DMS53 treated with DMSO at 0.1 percent for 48 hours (cell line): ENCODE measurements at regions not wholly inside any gene's neighbourhood (a gene's known extent, or its start where the extent isn't known, plus 50 kb on each side); places are given as distances from the start of the nearest gene placed in this dataset.
"Not testable (repeated sequence)": the region's sequence is repeated elsewhere in the genome, so short reads cannot be mapped to it uniquely, and the experiment has no call there.

Experiments
- DNase-seq: peaks from one replicate; lab custom pipeline; 2025; ENCODE audit not compliant: unreplicated experiment; lab: John Stamatoyannopoulos, UW

DNA sequence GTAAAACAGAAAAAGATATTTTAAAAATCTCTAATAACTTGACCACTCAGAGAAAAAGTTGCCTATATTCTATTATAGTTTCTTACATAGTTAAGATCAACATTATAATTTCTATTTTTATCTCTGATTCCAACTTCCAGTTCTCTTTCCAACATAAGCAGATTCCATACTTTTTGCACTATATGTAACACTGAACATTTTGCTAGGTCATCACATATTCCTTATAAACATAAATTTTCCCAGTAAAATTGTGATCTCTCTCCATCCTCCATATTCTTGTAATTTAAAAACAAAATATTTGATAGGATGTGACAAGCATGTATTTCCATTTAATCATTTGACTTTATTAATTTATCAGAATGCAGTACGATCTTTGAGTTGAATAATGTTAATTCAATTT lies 170.4 kb upstream of the THSD7A start:
- no peak for DNase-seq

DNA sequence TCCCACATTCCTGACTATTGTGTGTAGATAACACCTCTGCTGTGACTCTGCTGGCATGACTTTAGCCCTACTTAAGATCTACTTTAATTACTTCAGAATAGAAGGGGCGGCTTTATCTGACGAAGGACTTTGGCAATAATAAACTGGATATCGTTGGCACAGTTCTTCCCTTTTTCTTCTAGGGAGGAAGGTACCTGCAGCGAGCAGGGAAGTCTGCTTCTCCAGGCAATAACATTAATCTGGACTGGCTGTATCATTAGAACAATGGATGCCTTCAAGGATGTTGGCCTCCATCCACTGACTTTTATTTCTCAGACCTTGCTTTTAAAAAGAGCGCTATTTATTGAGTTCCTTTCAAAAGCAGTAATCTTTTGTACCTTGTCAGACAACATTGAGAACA lies 172.6 kb upstream of the THSD7A start:
- no peak for DNase-seq

DNA sequence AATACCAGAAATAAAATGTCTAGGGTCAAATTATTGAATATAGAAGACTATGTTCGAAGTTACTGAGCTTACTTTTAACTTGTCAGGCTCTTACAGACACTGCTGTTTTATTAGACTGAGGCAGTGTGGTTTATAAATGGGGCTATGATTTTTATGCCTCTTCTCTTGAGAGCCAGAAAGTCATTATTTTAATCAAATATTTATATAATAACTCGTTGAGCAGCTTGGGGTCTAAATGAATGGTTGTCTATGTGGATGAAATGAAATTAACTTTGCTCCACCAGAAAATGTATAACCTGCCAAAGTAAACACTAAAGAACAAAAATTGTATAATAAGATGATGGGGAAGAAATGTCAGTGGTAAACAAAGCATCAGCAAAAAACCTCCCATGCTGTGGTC lies 175.6 kb upstream of the THSD7A start:
- no peak for DNase-seq

DNA sequence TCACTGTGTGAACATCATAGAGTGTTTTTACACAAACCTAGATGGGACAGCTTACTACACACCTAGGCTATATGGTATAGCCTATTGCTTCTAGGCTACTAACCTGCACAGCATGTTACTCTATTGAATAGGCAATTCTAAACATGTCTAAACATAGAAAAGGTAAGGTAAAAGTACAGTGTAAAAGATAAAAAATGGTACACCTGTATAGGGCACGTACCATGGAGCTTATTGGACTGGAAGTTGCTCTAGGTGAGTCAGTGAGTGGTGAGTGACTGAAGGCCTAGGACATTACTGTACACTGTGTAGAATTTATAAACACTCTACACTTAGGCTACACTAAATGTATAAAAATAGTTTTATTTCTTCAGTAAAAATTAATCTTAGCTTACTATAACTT lies 182.0 kb upstream of the THSD7A start:
- no peak for DNase-seq

DNA sequence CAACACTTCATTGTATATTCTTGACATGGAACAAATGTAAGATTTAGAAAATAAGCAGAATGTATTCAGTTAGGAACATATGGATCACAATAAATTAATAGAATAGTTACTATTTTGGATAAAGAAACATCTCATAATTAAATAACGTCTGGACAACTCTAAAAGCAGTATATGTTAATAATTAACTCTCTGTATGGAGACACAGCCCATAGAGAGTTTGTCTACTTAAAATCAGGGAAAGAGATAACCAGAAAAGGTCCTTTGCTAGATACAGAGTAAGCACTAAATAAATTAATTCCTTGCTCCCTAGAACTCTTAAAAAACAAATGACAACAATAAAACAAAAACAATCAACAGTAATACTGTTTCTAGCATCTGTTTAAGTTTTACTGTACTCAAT lies 184.4 kb upstream of the THSD7A start:
- peak; percentile 23 for DNase-seq

DNA sequence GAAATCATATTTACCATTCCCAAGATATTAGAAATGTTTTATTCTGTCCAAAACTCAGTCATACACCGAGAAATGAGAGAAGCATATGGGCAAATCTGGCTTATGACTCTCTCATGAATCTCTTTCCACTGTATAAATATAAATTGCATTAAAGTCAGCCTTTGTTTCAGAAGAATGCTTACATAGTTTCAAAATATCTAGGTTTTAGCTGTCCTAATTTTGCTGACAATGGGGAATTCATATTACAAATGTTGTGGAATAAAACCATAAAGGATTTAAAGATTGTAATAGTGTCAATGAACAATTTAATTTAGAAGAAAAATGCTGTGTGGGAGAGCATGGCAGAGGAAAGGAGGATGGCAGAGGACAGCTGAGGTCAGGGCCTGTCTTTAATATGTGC lies 185.0 kb upstream of the THSD7A start:
- no peak for DNase-seq

DNA sequence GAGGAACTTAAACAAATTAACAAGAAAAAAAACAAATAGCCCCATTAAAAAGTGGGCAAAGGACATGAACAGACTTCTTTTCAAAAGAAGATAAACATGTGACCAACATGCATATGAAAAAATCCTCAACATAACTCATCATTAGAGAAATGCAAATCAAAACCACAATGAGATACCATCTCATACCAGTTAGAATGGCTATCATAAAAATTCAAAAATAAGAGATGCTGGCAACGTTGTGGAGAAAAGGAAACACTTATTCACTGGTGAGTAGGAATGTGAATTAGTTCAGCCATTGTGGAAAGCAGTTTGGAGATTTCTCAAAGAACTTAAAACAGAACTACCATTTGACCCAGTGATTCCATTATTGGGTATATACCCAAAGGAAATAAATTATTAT lies 189.1 kb upstream of the TMEM106B start:
- not testable (repeated sequence) for DNase-seq

DNA sequence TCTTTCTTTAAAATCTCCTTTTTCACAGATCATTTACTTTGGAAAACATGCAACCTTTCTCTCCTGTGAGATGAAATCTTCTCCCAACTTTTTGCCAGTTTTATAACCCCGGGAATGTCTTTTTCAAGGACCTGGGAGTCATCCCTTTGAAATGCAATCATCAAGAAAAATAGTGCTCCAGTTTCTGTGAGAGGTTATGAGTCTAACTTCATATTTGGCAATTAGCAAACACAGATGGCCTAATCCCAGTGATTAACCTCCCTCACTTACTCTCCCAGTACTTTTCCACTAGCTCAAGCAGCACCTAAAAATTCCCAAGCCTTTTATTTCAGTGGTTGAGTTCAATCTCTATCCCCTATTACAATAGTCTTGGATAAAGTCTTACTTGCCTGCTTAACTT lies 185.8 kb upstream of the TMEM106B start:
- no peak for DNase-seq

DNA sequence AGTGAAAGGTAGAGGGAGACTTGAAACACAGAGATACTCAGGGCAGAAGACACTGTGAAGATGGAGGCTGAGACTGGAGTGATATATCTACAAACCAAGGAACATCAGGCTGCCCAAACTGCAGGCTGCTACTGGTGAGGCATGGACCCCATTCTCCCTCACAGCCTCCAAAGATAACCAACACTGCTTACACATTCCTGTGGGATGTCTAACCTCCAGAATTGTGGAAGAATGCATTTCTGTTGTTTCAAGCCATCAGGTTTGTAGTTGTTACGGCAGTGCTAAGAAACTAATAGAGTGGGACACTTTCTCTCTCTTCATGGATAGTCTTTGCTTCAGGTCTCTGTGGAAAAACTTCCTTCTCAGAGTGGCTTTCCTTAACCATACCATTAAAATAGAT lies 182.6 kb upstream of the TMEM106B start:
- DNase-seq = no peak

DNA sequence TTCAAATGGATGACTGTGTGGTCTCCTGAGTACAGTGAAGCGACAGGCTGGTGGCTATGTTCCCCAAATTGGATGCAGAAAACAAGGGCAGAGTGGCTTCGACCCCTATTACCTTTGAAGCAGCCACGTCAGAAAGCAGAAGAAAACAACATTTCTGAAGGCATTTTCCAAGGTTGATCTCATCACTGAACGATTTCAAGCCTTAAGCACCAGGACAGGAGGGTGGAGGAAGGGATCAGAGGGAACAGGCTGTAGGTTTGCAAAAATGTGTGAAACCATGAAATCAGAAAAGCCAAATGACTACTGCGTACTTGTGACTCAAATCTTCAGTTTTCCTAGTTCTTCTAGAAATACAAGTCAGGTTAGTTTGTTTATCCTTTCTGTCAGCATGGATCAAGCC lies 181.0 kb upstream of the TMEM106B start:
- DNase-seq = no peak

GRCh38 chr7:12031186-12031585 lies 179.9 kb upstream of the TMEM106B start:
- no peak for DNase-seq

GRCh38 chr7:12031638-12032037 lies 179.5 kb upstream of the TMEM106B start:
- no peak for DNase-seq

DNA sequence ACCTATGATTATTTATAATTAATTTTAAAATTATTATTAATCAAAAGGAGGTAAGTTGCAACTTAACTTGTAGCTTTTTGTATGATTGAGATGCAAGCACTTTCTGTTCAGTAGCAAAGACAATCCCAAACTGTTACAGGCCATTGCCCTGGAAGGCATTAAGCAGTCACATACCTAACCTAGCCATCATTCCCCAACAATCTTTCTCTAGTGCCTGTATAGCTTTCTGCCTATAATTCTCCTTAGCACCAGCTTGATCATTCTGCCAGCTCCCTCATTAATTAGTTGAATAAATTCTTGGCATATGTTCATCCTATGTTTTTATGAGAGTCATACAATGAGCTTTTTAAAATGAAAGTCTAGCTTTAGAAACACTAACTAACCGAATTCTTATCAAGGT lies 178.9 kb upstream of the TMEM106B start:
- DNase-seq = no peak

DNA sequence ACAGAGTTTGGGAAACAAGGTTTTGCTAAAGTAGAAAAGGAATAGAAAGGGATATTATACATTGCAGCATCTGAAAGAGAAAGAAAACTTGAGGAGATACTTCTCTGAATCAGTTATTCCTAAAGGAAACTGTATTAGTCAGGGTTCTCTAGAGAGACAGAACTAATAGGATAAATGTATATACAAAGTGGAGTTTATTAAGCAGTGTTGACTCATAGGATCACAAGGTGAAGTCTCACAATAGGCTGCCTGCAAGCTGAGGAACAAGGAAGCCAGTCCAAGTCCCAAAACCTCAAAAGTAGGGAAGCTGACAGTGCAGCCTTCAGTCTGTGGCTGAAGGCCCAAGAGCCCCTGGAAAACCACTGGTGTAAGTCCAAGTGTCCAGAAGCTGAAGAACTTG lies 167.6 kb upstream of the TMEM106B start:
- not testable (repeated sequence) for DNase-seq

GRCh38 chr7:12052211-12052610 lies 158.9 kb upstream of the TMEM106B start:
- no peak for DNase-seq

- DNase-seq = no peak
These were observed 157.5 kb upstream of the TMEM106B start for GRCh38 chr7:12053561-12053960.

- no peak for DNase-seq
These were observed 156.3 kb upstream of the TMEM106B start for GRCh38 chr7:12054830-12055229.

- DNase-seq = no peak
These were observed 154.7 kb upstream of the TMEM106B start for GRCh38 chr7:12056381-12056780.

DNA sequence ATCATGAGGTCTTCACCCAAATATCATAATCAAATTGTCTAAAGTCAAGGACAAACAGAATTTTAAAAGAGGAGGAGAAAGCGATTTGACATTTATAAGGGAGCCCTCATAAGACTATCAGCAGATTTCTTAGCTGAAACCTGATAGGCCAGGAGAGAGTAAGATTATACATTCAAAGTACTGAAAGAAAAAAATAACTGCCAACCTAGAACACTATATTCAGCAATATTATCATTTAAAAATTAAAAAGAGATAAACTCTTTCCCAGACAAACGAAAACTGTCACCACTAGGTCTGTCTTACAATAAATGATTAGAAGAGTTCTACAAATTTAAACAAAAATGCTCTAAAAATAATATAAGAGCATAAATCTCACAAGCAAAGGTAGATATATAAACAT lies 154.1 kb upstream of the TMEM106B start:
- DNase-seq = no peak

GRCh38 chr7:12062062-12062461 lies 149.0 kb upstream of the TMEM106B start:
- peak; percentile 8 for DNase-seq

- no peak for DNase-seq
These were observed 146.4 kb upstream of the TMEM106B start for GRCh38 chr7:12064586-12065127.

GRCh38 chr7:12066004-12066403 lies 145.1 kb upstream of the TMEM106B start:
- DNase-seq = peak; percentile 97

DNA sequence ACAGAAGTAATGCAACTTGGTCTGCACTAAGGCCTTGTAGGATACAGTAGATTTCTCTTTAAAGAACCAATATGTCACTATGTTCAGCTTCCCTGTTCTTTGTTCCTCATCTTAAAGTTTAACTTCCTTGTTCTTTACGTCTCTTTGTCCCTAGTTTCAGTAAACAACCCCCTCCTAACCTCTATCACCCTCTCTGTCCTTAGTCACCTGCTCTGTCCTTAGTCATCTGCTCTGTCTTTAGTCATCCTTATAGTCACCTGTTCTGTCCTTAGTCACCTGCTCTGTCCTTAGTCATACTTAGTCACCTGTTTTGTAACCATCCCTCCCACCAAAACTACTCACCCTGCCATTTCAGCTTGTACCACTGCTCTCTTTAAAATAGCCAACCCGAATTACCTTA lies 144.6 kb upstream of the TMEM106B start:
- DNase-seq = peak; percentile 97
